AG04449 (cell line): ENCODE measurements at regions not wholly inside any gene's neighbourhood (a gene's known extent, or its start where the extent isn't known, plus 50 kb on each side); places are given as distances from the start of the nearest gene placed in this dataset.

Experiments
- CTCF ChIA-PET: fragments of 350-600 bp; formaldehyde crosslinking; extraction: SDS; loops from one replicate; lab custom pipeline; 2021; ENCODE audit warnings: antibody characterized with exemption; lab: Yijun Ruan, JAX
- POLR2A ChIA-PET: fragments of 400-600, 350-600 bp; formaldehyde crosslinking; extraction: SDS; loops from one replicate; lab custom pipeline; 2020; ENCODE audit warnings: antibody characterized with exemption, inconsistent platforms; lab: Yijun Ruan, JAX
- DNase-seq: peaks from one replicate; pipeline ENCODE4 v3.0.0-alpha.2; 2010; ENCODE audit warnings: low read depth, low spot score
- H3K4me3 ChIP-seq: 2 replicates; pipeline ENCODE4 v1.5.1; 2011; ENCODE audit warnings: low read depth, mild to moderate bottlenecking, control low read depth, low read length
- CTCF ChIP-seq: IDR thresholded peaks from one replicate; pipeline ENCODE4 v1.5.1; 2011; ENCODE audit warnings: mild to moderate bottlenecking, moderate library complexity, low read length, control low read depth, inconsistent platforms; ENCODE audit not compliant: insufficient read depth; ENCODE audit errors: missing control alignments

GRCh38 chr20:60466687-60467022 is 508.4 kb downstream of the CDH26 start:
- DNase-seq = no peak
- CTCF ChIA-PET = no interaction called here
- no peak for TF ChIP-seq CTCF
- H3K4me3 ChIP-seq = no peak overlapping the region
- POLR2A ChIA-PET = no interaction called here

- TF ChIP-seq CTCF = no peak
- ChIA-PET POLR2A (no interaction called here), CTCF (no interaction called here)
- DNase-seq = no peak
- no peak overlapping the region for H3K4me3 ChIP-seq
These were observed 508.9 kb downstream of the CDH26 start for GRCh38 chr20:60467078-60467477.

GRCh38 chr20:60467771-60468170 is 509.5 kb downstream of the CDH26 start:
- H3K4me3 ChIP-seq = no peak overlapping the region
- DNase-seq = no peak
- ChIA-PET CTCF (no interaction called here), POLR2A (no interaction called here)
- no peak for TF ChIP-seq CTCF

- POLR2A ChIA-PET = no interaction called here
- DNase-seq = no peak
- CTCF ChIA-PET = no interaction called here
- no peak overlapping the region for H3K4me3 ChIP-seq
- TF ChIP-seq CTCF = no peak
These were observed 511.6 kb downstream of the CDH26 start for GRCh38 chr20:60469829-60470228.

- no peak overlapping the region for H3K4me3 ChIP-seq
- no peak for TF ChIP-seq CTCF
- POLR2A ChIA-PET = no interaction called here
- CTCF ChIA-PET = no interaction called here
- no peak for DNase-seq
These were observed 512.1 kb downstream of the CDH26 start for GRCh38 chr20:60470366-60470765.

- ChIA-PET CTCF (no interaction called here), POLR2A (no interaction called here)
- no peak for DNase-seq
- H3K4me3 ChIP-seq = no peak overlapping the region
- TF ChIP-seq CTCF = no peak
These were observed 515.0 kb downstream of the CDH26 start for GRCh38 chr20:60473211-60473610.
